SK-N-SH treated with all-trans-retinoic acid at 6 μM for 48 hours (cell line): ENCODE measurements at regions not wholly inside any gene's neighbourhood (a gene's known extent, or its start where the extent isn't known, plus 50 kb on each side); places are given as distances from the start of the nearest gene placed in this dataset.

ENCODE experiments used
- ATAC-seq: fragments of 200-7000 bp; cut with Tn5 transposase; 3 replicates; pipeline ENCODE4 v1.9.1; 2020; ENCODE audit warnings: mild to moderate bottlenecking, moderate library complexity
- BACH2 ChIP-seq: fragments of 250-450 bp; sonication (Bioruptor Pico); IDR thresholded peaks from 2 replicates; pipeline ENCODE4 v1.9.0; 2021; ENCODE audit warnings: mild to moderate bottlenecking, borderline replicate concordance
- GLIS3 ChIP-seq: fragments of 250-450 bp; sonication (Bioruptor Pico); IDR thresholded peaks from 2 replicates; pipeline ENCODE4 v1.5.0; 2020; ENCODE audit warnings: mild to moderate bottlenecking, moderate library complexity
- ISL1 ChIP-seq: fragments of 250-450 bp; sonication (Bioruptor Pico); IDR thresholded peaks from 2 replicates; pipeline ENCODE4 v2.1.2; 2022; ENCODE audit warnings: mild to moderate bottlenecking, moderate library complexity
- OSR1 ChIP-seq: fragments of 250-450 bp; sonication (Bioruptor Pico); IDR thresholded peaks from 2 replicates; pipeline ENCODE4 v1.8.0; 2022; ENCODE audit warnings: moderate library complexity, mild to moderate bottlenecking, inconsistent platforms
- PPARA ChIP-seq: fragments of 250-450 bp; sonication (Bioruptor Pico); IDR thresholded peaks from 2 replicates; pipeline ENCODE4 v1.5.0; 2020; ENCODE audit warnings: mild to moderate bottlenecking, borderline replicate concordance
- RARB ChIP-seq: fragments of 250-450 bp; sonication (Bioruptor Pico); IDR thresholded peaks from 2 replicates; pipeline ENCODE4 v1.8.0; 2021; ENCODE audit warnings: mild to moderate bottlenecking, moderate library complexity
- SNAI2 ChIP-seq: fragments of 250-450 bp; sonication (Bioruptor Pico); IDR thresholded peaks from 2 replicates; pipeline ENCODE4 v1.5.0; 2020; ENCODE audit warnings: mild to moderate bottlenecking, moderate library complexity
- TCF4 ChIP-seq: fragments of 250-450 bp; sonication (Bioruptor Pico); IDR thresholded peaks from 2 replicates; pipeline ENCODE4 v1.8.0; 2021; ENCODE audit warnings: mild to moderate bottlenecking, moderate library complexity, borderline replicate concordance
- TOX ChIP-seq: fragments of 250-450 bp; sonication (Bioruptor Pico); IDR thresholded peaks from 2 replicates; pipeline ENCODE4 v1.8.0; 2021; ENCODE audit warnings: mild to moderate bottlenecking, moderate library complexity, borderline replicate concordance
- ZC3H10 ChIP-seq: fragments of 250-450 bp; sonication (Bioruptor Pico); IDR thresholded peaks from 2 replicates; pipeline ENCODE4 v1.5.1; 2021; ENCODE audit warnings: mild to moderate bottlenecking, moderate library complexity
- ZFP3 ChIP-seq: fragments of 250-450 bp; sonication (Bioruptor Pico); IDR thresholded peaks from 2 replicates; pipeline ENCODE4 v1.5.0; 2020; ENCODE audit warnings: mild to moderate bottlenecking, moderate library complexity
- ZNF565 ChIP-seq: fragments of 450-650 bp; formaldehyde crosslinking; conservative IDR thresholded peaks from 2 replicates; pipeline ENCODE4 v1.5.0; 2020; ENCODE audit warnings: low read depth, mild to moderate bottlenecking, moderate library complexity
- ZNF70 ChIP-seq: fragments of 450-650 bp; formaldehyde crosslinking; IDR thresholded peaks from 2 replicates; pipeline ENCODE4 v1.5.0; 2020; ENCODE audit warnings: mild to moderate bottlenecking, moderate library complexity
- ZNF8 ChIP-seq: fragments of 450-650 bp; formaldehyde crosslinking; IDR thresholded peaks from 2 replicates; pipeline ENCODE4 v1.5.0; 2020; ENCODE audit warnings: mild to moderate bottlenecking, moderate library complexity
- TF ChIP-seq, protein P1 (sequence below): fragments of 250-450 bp; sonication (Bioruptor Pico); IDR thresholded peaks from 2 replicates; pipeline ENCODE4 v1.8.0; 2021; ENCODE audit warnings: low read depth, mild to moderate bottlenecking, moderate library complexity, borderline replicate concordance
- TF ChIP-seq, protein P2 (sequence below): fragments of 250-450 bp; sonication (Bioruptor Pico); IDR thresholded peaks from 2 replicates; pipeline ENCODE4 v1.5.1; 2020; ENCODE audit warnings: low read depth, mild to moderate bottlenecking, moderate library complexity
- TF ChIP-seq, protein P3 (sequence below): fragments of 250-450 bp; sonication (Bioruptor Pico); IDR thresholded peaks from 2 replicates; pipeline ENCODE4 v1.5.0; 2020; ENCODE audit warnings: mild to moderate bottlenecking, moderate library complexity
- TF ChIP-seq, protein P4 (sequence below): fragments of 250-450 bp; sonication (Bioruptor Pico); IDR thresholded peaks from 2 replicates; pipeline ENCODE4 v1.8.0; 2020; ENCODE audit warnings: mild to moderate bottlenecking, moderate library complexity, borderline replicate concordance

DNA sequence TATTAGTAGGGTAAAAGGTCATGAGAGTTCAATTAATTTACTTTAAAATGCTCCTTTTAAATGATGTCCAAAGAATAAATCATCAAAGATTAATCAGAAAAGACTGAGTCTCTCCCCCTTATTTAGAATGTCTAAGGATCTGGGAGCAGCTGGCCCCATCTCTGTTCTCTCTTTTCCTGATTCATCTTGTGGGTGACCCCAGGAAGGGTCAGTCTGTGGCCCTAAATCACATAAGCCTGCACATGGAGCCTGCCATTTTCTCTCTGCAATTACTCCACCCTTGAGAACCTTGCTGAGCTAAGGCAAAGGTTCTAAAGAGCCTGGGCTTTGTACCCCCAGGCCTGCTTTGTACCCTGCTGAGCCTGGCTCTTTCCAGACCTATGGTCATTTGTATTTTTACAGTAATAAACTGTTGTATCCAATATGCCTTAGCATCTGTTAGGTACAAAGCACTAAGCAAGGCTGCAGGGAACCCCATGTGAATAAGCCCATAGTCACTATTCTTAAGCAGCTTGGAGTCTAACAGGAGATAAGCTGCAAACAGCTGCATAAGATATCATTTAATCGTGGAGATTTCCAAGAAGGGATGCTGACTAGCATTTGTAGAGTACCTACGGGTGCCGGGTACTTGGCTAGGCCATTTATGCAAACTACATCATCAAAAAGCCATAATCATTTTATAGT lies 431.0 kb upstream of the MARCKS start:
- no peak for ATAC-seq
- TF ChIP-seq, protein P1, sequence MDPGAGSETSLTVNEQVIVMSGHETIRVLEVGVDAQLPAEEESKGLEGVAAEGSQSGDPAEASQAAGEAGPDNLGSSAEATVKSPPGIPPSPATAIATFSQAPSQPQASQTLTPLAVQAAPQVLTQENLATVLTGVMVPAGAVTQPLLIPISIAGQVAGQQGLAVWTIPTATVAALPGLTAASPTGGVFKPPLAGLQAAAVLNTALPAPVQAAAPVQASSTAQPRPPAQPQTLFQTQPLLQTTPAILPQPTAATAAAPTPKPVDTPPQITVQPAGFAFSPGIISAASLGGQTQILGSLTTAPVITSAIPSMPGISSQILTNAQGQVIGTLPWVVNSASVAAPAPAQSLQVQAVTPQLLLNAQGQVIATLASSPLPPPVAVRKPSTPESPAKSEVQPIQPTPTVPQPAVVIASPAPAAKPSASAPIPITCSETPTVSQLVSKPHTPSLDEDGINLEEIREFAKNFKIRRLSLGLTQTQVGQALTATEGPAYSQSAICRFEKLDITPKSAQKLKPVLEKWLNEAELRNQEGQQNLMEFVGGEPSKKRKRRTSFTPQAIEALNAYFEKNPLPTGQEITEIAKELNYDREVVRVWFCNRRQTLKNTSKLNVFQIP (CRISPR knock-in tag) = no peak
- TF ChIP-seq ZFP3 (CRISPR knock-in tag) = no peak
- TF ChIP-seq, all 23 proteins: peak for 0

DNA sequence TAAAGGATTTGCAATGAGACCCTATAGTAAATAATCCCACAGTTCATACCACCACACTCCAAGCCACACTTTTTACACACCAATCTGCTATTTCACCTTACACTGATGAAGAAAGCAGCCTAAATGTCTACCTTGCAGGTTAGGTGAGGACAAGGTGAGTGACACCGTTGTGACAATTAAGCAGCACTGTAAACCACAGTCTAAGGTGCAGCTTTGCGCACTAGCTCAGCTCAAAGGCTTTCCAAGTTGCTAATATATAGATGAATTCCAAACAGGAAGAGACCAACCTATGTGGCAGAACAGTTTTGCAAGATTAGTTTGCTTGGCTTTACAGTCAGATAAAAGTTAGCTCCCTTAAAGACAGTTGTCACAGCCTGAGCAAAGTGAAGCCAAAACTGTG lies 429.5 kb upstream of the MARCKS start:
- no peak for TF ChIP-seq ZNF8
- no peak for TF ChIP-seq PPARA (CRISPR knock-in tag)
- no peak for TF ChIP-seq OSR1
- TF ChIP-seq, protein P2, sequence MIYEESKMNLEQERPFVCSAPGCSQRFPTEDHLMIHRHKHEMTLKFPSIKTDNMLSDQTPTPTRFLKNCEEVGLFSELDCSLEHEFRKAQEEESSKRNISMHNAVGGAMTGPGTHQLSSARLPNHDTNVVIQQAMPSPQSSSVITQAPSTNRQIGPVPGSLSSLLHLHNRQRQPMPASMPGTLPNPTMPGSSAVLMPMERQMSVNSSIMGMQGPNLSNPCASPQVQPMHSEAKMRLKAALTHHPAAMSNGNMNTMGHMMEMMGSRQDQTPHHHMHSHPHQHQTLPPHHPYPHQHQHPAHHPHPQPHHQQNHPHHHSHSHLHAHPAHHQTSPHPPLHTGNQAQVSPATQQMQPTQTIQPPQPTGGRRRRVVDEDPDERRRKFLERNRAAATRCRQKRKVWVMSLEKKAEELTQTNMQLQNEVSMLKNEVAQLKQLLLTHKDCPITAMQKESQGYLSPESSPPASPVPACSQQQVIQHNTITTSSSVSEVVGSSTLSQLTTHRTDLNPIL (CRISPR knock-in tag) = no peak
- no peak for TF ChIP-seq ZNF70 (CRISPR knock-in tag)
- no peak for TF ChIP-seq ISL1 (CRISPR knock-in tag)
- no peak for TF ChIP-seq RARB (CRISPR knock-in tag)
- no peak for TF ChIP-seq ZC3H10 (CRISPR knock-in tag)
- TF ChIP-seq, protein P3, sequence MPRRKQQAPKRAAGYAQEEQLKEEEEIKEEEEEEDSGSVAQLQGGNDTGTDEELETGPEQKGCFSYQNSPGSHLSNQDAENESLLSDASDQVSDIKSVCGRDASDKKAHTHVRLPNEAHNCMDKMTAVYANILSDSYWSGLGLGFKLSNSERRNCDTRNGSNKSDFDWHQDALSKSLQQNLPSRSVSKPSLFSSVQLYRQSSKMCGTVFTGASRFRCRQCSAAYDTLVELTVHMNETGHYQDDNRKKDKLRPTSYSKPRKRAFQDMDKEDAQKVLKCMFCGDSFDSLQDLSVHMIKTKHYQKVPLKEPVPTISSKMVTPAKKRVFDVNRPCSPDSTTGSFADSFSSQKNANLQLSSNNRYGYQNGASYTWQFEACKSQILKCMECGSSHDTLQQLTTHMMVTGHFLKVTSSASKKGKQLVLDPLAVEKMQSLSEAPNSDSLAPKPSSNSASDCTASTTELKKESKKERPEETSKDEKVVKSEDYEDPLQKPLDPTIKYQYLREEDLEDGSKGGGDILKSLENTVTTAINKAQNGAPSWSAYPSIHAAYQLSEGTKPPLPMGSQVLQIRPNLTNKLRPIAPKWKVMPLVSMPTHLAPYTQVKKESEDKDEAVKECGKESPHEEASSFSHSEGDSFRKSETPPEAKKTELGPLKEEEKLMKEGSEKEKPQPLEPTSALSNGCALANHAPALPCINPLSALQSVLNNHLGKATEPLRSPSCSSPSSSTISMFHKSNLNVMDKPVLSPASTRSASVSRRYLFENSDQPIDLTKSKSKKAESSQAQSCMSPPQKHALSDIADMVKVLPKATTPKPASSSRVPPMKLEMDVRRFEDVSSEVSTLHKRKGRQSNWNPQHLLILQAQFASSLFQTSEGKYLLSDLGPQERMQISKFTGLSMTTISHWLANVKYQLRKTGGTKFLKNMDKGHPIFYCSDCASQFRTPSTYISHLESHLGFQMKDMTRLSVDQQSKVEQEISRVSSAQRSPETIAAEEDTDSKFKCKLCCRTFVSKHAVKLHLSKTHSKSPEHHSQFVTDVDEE (CRISPR knock-in tag) = no peak
- TF ChIP-seq TOX (CRISPR knock-in tag) = no peak
- no peak for TF ChIP-seq GLIS3
- TF ChIP-seq TCF4 (CRISPR knock-in tag) = no peak
- ATAC-seq = no peak

DNA sequence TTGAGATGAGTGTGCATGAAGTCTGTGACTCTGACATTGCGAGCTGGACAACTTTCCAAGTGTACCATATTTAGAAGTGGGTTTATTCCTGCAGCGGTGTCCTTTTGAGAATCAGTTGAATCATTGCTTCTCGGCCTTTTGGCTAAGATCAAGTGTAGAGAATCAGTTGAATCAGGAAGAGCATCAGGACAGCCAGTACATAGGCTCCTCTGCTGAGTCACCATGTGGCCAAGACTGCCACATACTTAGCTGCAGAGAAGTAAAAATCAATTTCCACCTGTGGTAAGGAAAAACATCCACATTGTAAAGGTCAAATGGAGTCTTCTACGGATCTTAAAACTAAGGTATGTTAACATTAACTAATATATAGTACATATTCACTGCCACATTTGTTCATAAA lies 428.4 kb upstream of the MARCKS start:
- ATAC-seq = peak; percentile 38; the same call in 1 of the 3 replicates
- TF ChIP-seq TOX (CRISPR knock-in tag) (no peak), SNAI2 (CRISPR knock-in tag) (no peak), ZNF8 (no peak), ZFP3 (CRISPR knock-in tag) (no peak), ZC3H10 (CRISPR knock-in tag) (no peak), ZNF565 (no peak), BACH2 (CRISPR knock-in tag) (no peak)
- TF ChIP-seq, protein P4, sequence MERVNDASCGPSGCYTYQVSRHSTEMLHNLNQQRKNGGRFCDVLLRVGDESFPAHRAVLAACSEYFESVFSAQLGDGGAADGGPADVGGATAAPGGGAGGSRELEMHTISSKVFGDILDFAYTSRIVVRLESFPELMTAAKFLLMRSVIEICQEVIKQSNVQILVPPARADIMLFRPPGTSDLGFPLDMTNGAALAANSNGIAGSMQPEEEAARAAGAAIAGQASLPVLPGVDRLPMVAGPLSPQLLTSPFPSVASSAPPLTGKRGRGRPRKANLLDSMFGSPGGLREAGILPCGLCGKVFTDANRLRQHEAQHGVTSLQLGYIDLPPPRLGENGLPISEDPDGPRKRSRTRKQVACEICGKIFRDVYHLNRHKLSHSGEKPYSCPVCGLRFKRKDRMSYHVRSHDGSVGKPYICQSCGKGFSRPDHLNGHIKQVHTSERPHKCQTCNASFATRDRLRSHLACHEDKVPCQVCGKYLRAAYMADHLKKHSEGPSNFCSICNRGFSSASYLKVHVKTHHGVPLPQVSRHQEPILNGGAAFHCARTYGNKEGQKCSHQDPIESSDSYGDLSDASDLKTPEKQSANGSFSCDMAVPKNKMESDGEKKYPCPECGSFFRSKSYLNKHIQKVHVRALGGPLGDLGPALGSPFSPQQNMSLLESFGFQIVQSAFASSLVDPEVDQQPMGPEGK (CRISPR knock-in tag) = no peak
- TF ChIP-seq, protein P3 (CRISPR knock-in tag) = no peak
